ENCODE measurements at regions not wholly inside any gene's neighbourhood (a gene's known extent, or its start where the extent isn't known, plus 50 kb on each side); places are given as distances from the start of the nearest gene placed in this dataset.

- no peak for DNase-seq
Measured at GRCh38 chr6:167643223-167643622, 183.5 kb upstream of the AFDN start.

DNA sequence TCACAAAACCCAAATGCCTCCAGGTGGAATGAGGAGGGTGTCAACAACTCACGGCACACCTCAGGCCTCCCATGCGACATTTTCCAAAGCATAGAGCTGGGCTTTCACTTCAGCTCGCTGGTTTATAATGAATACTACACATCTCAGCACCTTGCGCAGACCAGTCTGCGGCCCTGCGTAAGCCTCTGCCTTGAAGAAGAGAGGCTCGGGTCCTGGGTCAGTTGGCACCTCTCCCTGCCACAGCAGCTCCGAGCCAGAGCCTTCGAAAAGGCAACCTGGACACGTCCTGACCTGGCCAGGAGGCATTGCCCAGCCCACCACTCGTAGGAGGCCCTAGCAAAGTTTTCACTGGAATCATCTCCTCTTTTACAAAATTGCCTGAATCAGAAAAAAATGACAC is 183.0 kb upstream of the AFDN start:
- DNase-seq: no peak

DNA sequence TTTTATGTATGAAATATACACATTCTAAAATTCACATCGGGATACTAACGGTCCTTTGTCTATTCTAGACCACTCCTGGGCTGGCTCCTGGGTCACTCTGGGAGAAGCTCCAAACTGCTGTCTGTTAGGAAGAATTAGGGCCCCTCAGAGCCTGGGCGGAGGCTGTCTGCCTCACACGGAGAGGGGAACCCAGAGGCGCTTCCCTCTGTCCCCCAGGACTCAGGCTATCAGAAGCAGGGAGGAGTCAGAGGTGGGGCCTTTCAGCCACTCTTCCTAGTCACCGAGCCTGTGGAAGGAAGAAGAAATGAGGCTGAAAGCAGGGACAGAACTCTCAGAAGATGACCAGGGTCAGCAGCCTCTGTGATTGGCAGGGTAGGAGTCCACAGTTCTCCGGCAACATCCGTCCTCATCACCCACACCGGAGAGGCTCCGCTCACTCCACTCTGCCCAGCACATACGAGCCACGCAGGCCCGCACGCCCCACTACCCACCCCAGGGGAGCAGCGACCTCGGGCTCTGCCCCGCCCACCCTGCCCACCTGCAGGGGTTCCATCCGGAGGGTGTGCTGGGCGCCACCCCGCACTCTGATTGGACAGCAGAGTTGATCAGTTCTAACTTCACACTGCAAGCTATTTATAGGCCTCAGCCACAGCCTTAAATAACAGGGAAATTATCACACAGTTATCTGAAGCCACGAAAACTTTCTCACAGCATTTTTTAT is 182.1 kb upstream of the AFDN start:
- no peak for DNase-seq

- DNase-seq: no peak
Measured at GRCh38 chr6:167645368-167645767, 181.3 kb upstream of the AFDN start.

DNA sequence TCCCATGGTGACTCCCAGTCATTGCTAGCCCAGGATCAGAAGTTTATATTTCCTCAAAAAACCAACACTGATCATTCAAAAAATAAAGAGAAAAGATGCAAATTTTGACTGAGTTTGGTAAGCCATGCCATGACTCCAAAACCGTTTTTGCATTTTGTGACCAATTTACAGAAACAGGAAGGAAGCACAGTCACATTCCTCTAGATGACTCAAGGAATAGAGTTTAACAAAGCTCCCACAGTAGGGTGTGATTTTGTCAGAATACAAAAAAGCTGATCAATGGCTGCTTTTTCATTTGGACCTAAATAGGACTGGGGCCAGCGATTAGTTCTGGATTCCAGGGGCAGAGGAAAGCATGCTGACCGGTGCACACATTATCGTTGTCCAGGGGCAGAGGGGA is 179.4 kb upstream of the AFDN start:
- no peak for DNase-seq

- no peak for DNase-seq
Measured at GRCh38 chr6:167647737-167648470, 178.8 kb upstream of the AFDN start.

DNA sequence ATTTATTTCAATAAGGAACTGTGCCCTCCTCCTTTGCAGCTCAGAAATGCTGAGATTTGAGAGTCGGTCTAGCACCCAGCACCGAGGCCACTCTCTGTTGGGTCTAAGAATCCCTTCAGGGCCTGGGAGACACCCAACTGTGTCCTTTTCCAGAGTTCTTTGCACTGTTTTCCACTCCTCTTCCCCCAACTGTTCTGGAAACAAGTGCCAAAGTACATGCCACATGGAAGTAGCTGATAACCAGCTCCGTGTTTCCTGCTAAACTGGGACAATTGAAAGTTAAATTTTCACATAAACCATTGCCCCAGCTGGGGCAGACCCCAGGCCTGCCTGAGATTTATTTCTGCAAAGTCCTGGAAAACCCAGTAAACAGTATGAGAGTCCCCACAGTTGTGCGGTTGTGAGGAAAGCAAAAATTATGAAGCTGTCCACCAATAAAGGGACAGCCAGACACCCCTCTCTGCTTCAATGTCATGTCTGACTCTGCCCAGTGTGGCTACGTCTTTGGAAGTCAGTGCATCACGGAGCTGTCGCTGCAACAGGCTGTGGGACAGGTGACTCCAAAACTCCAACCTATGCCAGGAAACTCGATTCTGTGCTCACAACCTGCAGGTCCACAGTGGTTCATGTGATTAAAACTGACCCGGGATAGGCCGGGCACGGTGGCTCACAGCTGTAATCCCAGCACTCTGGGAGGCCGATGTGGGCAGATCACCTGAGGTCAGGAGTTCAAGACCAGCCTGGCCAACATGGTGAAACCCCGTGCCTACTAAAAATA is 178.0 kb upstream of the AFDN start:
- no peak for DNase-seq

GRCh38 chr6:167649476-167649875 is 177.2 kb upstream of the AFDN start:
- no peak for DNase-seq

DNA sequence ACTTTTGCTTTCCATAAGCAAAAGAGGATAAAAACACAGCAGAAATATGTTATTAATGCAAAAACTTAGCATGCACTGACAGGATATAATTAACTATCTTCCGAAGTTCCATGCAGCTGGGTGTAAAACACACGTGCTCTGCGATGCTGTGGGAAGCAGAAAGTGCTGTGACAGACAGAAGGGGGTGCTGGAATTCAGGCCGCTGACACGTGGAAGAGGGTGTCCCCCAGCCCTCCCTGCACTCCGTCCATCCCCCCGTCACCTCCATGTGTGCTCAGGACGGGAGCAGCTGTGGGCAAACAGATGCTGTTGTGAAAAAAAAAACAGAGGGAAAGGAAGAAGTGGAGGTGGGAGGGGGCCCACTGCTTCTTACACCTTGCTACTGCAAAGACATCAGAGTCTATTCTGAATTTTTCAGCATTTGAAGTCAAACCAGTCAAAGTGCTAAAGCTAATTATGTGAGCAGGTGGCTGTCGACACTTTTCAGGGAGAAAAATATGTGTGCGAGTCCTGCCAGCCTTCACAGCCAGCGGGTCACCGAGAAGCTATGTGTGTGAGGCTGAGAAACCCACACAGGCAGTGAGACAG is 175.9 kb upstream of the AFDN start:
- no peak for DNase-seq

GRCh38 chr6:167651318-167652041 is 175.2 kb upstream of the AFDN start:
- DNase-seq: no peak

GRCh38 chr6:167652042-167652700 is 174.5 kb upstream of the AFDN start:
- no peak for DNase-seq

- no peak for DNase-seq
Measured at GRCh38 chr6:167652701-167653095, 174.0 kb upstream of the AFDN start.

DNA sequence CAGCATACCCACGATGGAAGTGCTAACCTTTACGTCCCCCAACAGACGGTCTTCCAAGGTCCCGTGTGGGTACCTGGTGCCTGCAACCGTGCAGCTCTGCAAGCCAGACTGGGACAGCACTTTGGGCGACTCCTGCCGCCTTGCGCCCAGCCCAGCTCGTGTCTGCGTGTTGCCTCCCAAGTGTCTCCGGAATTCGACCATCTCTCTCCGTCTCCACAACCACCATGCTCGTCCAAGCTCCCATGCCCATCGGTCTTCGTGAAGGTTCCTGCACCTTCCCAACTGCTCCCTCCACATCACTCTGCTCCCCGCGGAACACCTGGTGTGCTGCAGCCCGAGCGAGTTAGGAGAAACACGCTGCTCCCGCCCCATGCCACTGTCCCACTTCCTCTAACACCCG is 173.2 kb upstream of the AFDN start:
- DNase-seq: no peak

DNA sequence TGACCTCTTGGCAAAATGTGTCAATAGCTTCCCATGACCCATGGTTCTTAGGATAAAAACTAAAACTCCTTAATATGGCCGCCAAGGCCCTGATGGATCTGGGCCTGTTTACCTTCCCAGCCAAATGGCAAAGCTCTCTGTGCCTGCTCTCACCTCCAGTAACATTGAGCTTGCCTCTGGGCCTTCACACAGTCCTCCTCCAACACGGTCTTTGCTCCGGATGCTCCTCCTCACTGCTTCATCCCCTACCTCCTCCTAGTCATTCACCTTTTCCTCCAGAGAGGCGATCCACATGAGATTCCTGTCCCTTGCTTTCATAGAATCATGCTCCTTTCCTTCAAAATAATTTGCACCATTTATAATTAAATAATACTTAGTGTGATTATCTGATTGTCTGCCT is 172.3 kb upstream of the AFDN start:
- DNase-seq: no peak

DNA sequence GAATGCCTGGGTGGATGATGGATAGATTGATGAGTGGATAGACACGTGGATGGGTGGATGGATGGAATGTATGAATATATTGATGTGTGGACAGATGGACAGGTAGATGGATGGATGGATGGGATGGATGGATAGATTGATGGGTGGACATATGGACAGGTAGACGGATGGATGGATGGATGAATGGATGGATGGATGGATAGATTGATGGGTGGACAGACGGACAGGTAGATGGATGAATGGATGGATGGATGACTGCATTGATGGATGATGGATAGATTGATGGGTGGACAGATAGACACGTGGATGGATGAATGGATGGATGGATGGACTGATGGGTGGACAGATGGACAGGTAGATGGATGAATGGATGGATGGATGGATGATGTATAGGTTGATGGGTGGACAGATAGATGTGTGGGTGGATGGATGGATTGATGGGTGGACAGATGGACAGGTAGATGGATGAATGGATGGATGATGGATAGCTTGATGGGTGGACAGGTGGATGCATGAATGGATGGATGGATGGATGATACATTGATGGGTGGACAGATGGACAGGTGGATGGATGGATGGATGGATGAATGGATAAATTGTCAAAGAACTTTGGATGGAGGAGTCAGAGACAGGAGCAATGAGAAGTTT is 171.4 kb upstream of the AFDN start:
- no peak for DNase-seq

DNA sequence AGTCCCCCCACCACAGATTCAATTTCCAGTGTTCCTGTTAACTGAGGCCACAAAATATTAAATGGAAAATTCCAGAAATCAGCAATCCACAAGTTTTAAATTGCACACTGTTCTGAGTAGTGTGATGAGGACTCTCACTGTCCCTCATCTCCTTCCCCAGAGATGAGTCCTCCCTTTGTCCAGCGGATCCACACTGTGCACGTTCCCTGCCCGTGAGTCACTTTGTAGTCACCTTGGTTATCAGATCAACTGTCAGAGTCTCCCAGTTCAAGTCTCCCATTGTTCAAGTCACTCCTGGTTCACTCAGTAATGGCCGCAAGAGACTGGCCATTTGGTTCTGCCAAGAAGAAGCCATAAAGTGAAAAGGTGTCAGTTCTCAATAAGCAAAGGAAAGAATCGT is 168.6 kb upstream of the AFDN start:
- no peak for DNase-seq

DNA sequence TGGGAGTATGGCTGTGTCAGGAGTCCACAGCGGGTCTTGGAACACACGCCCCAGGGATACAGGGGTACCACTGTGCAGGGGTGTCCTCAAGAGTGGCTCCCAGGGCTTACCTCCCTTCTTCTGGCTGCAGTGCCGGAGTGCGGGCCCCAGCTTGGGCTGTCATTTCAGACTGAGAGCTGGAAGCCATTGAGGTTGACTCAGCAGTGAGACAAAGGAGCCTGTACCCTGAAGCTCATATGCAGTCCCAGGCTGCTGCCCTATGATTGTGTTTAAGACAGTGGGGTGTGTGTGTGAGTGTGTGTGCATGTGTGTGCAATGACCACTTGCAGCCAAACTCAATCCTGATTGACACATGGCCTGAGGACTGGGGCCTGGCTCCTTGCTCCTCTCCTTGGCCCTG is 167.7 kb upstream of the AFDN start:
- no peak for DNase-seq

DNA sequence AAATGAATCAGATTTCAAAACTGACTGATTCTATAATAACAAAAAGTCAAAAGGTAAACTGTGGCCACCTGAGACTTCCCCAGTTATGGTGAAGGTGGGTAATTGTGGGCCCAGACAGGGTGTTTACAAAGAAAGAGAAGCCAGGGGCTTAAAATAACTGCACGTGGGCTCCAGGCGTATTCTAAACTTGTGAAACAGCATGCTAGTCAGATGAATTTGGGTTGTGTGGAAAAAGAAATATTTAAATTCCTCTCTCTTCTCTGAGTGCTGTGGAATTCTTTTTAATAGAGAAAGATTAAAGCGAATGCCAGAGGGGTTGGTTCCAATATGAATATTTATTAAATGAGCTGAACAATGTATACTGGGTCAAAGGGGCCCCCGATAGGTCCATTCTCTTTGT is 166.3 kb upstream of the AFDN start:
- no peak for DNase-seq

- DNase-seq: no peak
Measured at GRCh38 chr6:167660944-167661551, 165.7 kb upstream of the AFDN start.

DNA sequence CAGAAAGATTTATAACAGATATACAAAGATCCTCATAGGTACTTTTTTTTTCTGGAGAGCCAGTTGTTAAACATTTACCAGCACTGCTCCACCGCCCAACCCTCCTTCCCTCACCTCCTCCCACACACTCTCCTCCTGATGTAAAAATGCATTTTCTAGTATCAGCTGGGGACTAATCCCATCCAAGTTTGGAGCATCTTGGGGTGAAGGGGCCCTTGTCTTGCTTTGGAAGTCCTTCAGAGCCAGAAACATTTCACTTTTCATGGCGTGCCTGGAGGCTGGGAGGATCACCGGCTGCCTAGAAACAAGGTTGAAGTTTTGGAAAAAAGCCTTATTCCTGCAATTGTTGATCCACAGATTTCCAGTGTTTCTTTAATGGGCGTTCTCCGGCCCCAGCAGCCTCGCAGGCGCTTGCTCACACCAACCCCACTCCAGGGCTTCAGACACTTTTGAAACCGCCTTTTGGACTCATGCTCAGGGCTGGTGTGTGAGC is 165.1 kb upstream of the AFDN start:
- no peak for DNase-seq
